Dendritic cell treated with granulocyte-macrophage colony-stimulating factor and Interleukin-4, amounts not matched to agents 40 ng/mL and 50 ng/mL, for 4 days (primary cell): ENCODE measurements at regions not wholly inside any gene's neighbourhood (a gene's known extent, or its start where the extent isn't known, plus 50 kb on each side); places are given as distances from the start of the nearest gene placed in this dataset.

ENCODE experiments used
- H3K27ac Mint-ChIP-seq: one replicate; pipeline ENCODE4 v1.8.0; 2022; ENCODE audit warnings: mild to moderate bottlenecking, mixed read lengths
- H3K27me3 Mint-ChIP-seq: one replicate; pipeline ENCODE4 v1.8.0; 2022; ENCODE audit warnings: mild to moderate bottlenecking, mixed read lengths
- H3K36me3 Mint-ChIP-seq: one replicate; pipeline ENCODE4 v1.8.0; 2022; ENCODE audit warnings: low read depth, mixed read lengths
- H3K4me1 Mint-ChIP-seq: one replicate; pipeline ENCODE4 v1.8.0; 2022; ENCODE audit warnings: low read depth, mixed read lengths
- H3K4me3 Mint-ChIP-seq: one replicate; pipeline ENCODE4 v1.8.0; 2022; ENCODE audit warnings: mild to moderate bottlenecking, moderate library complexity, mixed read lengths
- H3K9me3 Mint-ChIP-seq: one replicate; pipeline ENCODE4 v1.8.0; 2022; ENCODE audit warnings: mixed read lengths
- intact Hi-C: fragments of 100-400 bp; cut with micrococcal nuclease; formaldehyde crosslinking; loops from one replicate; pipeline ENCODE4 v1.15.0; 2022

DNA sequence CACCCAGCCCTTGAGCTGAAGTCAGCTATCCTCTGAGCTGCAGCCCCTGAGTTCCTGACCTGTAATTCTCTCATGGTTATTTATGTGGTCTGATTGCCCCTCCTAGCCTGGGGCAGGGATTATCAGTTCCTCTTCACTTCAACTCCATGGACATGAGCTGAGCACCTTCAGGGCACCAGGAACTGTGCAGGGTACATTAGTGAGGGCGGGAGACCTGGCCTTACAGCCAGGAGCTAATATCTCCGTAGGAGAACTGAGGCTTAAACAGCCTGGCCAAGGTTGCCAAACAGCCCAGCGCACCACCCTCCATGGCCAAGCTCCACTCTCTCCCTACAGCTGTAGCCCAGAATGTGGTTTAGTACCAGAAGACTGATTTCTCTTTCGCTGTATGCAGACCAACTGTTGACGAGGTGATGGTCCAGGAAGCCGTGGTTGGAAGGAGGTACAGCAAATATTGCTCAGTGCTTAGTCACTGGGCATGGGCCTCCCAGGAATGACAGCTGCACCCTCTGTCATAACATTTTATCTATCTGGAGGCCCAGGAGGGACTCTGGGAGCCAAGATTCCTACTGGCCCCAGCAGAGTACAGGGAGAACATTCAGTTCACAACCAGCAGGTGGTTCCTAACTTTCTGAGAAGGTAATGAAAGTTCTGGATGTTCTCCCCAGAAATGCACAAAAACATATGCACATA lies 228.7 kb upstream of the SIX2 start:
- H3K4me1 Mint-ChIP-seq, result peaks cover 18% of the 10 kb centered on the region
- intact Hi-C loops, result no loop called here
- no peak overlapping the region for H3K4me3 Mint-ChIP-seq
- no peaks in the 10 kb centered on the region for H3K9me3 Mint-ChIP-seq
- H3K27me3 Mint-ChIP-seq, result peaks cover 22% of the 10 kb centered on the region
- H3K36me3 Mint-ChIP-seq, result no peaks in the 10 kb centered on the region
- H3K27ac Mint-ChIP-seq, result peak overlapping the region; percentile 46

DNA sequence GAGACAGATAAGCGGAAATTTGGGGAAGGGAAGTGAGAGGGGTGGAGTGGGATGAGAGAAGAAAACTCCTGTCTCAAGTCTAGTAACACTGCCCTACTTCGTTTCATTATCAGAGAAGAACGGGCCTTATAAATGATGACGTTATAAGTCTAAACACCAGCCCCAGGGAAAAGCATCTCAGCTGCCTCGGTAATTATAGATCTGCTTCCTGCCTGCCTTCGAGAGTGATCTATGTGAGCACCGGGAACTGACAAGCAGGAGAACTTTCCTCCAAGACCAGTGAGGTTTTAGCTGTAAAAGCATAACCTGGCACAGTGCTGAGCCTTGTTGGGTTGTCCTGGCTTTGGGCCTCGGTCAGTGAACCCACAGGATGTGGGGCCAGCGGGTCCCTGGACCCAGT lies 227.9 kb upstream of the SIX2 start:
- Mint-ChIP-seq H3K27me3 (peaks cover 22% of the 10 kb centered on the region), H3K36me3 (no peaks in the 10 kb centered on the region), H3K4me1 (peaks cover 25% of the 10 kb centered on the region), H3K9me3 (no peaks in the 10 kb centered on the region), H3K27ac (no peak overlapping the region), H3K4me3 (no peak overlapping the region)
- intact Hi-C loops, result no loop called here

- H3K36me3 Mint-ChIP-seq, result no peaks in the 10 kb centered on the region
- intact Hi-C loops, result no loop called here
- peaks cover 20% of the 10 kb centered on the region for H3K27me3 Mint-ChIP-seq
- H3K4me3 Mint-ChIP-seq, result no peak overlapping the region
- H3K4me1 Mint-ChIP-seq, result peaks cover 27% of the 10 kb centered on the region
- no peak overlapping the region for H3K27ac Mint-ChIP-seq
- no peaks in the 10 kb centered on the region for H3K9me3 Mint-ChIP-seq
Observed at GRCh38 chr2:45236268-45236667, 227.0 kb upstream of the SIX2 start.

GRCh38 chr2:45233301-45233700 lies 224.0 kb upstream of the SIX2 start:
- Mint-ChIP-seq H3K9me3 (peaks cover 1% of the 10 kb centered on the region), H3K4me3 (no peak overlapping the region), H3K27ac (no peak overlapping the region), H3K4me1 (peaks cover 27% of the 10 kb centered on the region), H3K36me3 (no peaks in the 10 kb centered on the region), H3K27me3 (peaks cover 26% of the 10 kb centered on the region)
- intact Hi-C loops, result no loop called here

- H3K9me3 Mint-ChIP-seq, result peaks cover 6% of the 10 kb centered on the region
- peaks cover 22% of the 10 kb centered on the region for H3K27me3 Mint-ChIP-seq
- H3K27ac Mint-ChIP-seq, result no peak overlapping the region
- intact Hi-C loops, result no loop called here
- no peaks in the 10 kb centered on the region for H3K36me3 Mint-ChIP-seq
- H3K4me1 Mint-ChIP-seq, result peaks cover 23% of the 10 kb centered on the region
- H3K4me3 Mint-ChIP-seq, result no peak overlapping the region
Observed at GRCh38 chr2:45232818-45233217, 223.6 kb upstream of the SIX2 start.

- no peak overlapping the region for H3K27ac Mint-ChIP-seq
- no peaks in the 10 kb centered on the region for H3K36me3 Mint-ChIP-seq
- peaks cover 15% of the 10 kb centered on the region for H3K27me3 Mint-ChIP-seq
- intact Hi-C loops, result no loop called here
- H3K4me1 Mint-ChIP-seq, result peaks cover 10% of the 10 kb centered on the region
- peaks cover 13% of the 10 kb centered on the region for H3K9me3 Mint-ChIP-seq
- no peak overlapping the region for H3K4me3 Mint-ChIP-seq
Observed at GRCh38 chr2:45229411-45229810, 220.2 kb upstream of the SIX2 start.

GRCh38 chr2:45227347-45227746 lies 218.1 kb upstream of the SIX2 start:
- intact Hi-C loops, result no loop called here
- no peaks in the 10 kb centered on the region for H3K36me3 Mint-ChIP-seq
- H3K27ac Mint-ChIP-seq, result no peak overlapping the region
- H3K4me1 Mint-ChIP-seq, result peaks cover 4% of the 10 kb centered on the region
- no peak overlapping the region for H3K4me3 Mint-ChIP-seq
- peaks cover 20% of the 10 kb centered on the region for H3K27me3 Mint-ChIP-seq
- H3K9me3 Mint-ChIP-seq, result peaks cover 13% of the 10 kb centered on the region

DNA sequence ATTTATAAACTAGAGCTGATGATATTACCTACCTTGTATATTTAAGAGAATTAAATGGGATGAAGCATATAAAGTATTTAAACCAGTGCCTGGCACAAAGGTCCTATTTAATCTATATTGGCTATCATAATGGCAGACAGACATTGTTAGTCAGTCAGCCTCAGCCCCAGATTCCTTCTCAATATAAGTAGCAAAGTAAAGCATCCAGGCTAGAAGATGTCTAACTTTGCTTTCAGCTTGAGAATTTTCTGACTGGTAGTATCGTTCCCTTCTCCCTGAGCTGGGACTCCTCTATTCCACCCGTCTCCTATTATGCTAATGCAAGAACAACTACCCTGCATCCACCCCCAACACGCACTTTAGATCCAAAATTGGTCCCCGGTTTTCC lies 215.7 kb upstream of the SIX2 start:
- Mint-ChIP-seq H3K4me3 (no peak overlapping the region), H3K27me3 (peaks cover 26% of the 10 kb centered on the region), H3K36me3 (no peaks in the 10 kb centered on the region), H3K4me1 (no peaks in the 10 kb centered on the region), H3K9me3 (peaks cover 13% of the 10 kb centered on the region), H3K27ac (no peak overlapping the region)
- intact Hi-C loops, result no loop called here

GRCh38 chr2:45224321-45224992 lies 215.2 kb upstream of the SIX2 start:
- H3K4me1 Mint-ChIP-seq, result no peaks in the 10 kb centered on the region
- H3K9me3 Mint-ChIP-seq, result peaks cover 13% of the 10 kb centered on the region
- no peaks in the 10 kb centered on the region for H3K36me3 Mint-ChIP-seq
- intact Hi-C loops, result no loop called here
- no peak overlapping the region for H3K27ac Mint-ChIP-seq
- H3K4me3 Mint-ChIP-seq, result no peak overlapping the region
- peaks cover 26% of the 10 kb centered on the region for H3K27me3 Mint-ChIP-seq

GRCh38 chr2:45223531-45223930 lies 214.3 kb upstream of the SIX2 start:
- H3K4me3 Mint-ChIP-seq, result no peak overlapping the region
- intact Hi-C loops, result no loop called here
- H3K27me3 Mint-ChIP-seq, result peaks cover 27% of the 10 kb centered on the region
- H3K36me3 Mint-ChIP-seq, result no peaks in the 10 kb centered on the region
- no peaks in the 10 kb centered on the region for H3K4me1 Mint-ChIP-seq
- peaks cover 13% of the 10 kb centered on the region for H3K9me3 Mint-ChIP-seq
- H3K27ac Mint-ChIP-seq, result no peak overlapping the region

DNA sequence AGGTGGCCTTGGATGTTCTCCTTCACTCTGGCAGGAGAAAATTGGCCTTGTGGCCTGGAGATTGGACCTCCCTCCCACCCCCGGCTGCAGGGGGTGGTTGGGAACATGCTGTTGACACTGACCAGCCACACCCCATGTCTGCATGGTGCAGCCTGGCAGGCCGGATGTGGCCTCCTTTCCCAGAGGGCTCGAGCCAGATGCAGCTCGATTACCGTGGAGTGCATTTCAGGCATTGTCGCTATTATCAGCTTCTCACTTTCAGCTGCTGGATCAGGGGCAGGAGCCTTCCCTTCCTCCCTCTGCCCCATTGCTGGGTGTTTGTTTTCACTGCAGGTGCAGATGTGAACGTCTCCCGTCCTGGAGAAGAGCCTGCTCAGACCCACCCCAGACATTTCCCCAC lies 211.0 kb upstream of the SIX2 start:
- Mint-ChIP-seq H3K27ac (no peak overlapping the region), H3K27me3 (peaks cover 27% of the 10 kb centered on the region), H3K36me3 (no peaks in the 10 kb centered on the region), H3K9me3 (no peaks in the 10 kb centered on the region), H3K4me3 (no peak overlapping the region), H3K4me1 (no peaks in the 10 kb centered on the region)
- intact Hi-C loops, result no loop called here

DNA sequence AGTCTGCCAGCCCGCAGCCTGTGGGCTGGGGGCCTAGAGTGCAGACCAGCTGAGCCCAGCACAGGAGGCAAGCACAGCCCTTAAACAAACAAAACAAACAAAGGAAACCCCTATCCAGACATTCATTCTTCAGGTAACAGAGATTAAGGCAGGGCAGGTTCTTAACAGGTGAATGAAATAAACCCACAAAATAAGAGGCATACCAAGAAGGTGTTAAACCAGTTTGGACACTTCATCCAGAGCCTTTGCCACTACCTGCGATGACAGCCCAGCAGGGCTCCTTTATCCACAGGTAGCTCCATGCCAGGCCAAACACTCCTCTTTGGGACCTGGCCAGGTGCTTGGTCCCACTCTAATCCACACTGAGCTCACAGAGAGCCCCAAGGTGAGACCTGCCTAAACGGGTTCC lies 209.7 kb upstream of the SIX2 start:
- Mint-ChIP-seq H3K36me3 (no peaks in the 10 kb centered on the region), H3K27ac (no peak overlapping the region)

GRCh38 chr2:45218297-45218696 lies 209.0 kb upstream of the SIX2 start:
- H3K27me3 Mint-ChIP-seq, result peaks cover 17% of the 10 kb centered on the region
- H3K4me1 Mint-ChIP-seq, result no peaks in the 10 kb centered on the region
- H3K27ac Mint-ChIP-seq, result no peak overlapping the region
- intact Hi-C loops, result no loop called here
- no peak overlapping the region for H3K4me3 Mint-ChIP-seq
- no peaks in the 10 kb centered on the region for H3K9me3 Mint-ChIP-seq
- H3K36me3 Mint-ChIP-seq, result no peaks in the 10 kb centered on the region

More for the DNA sequence above, 209.7 kb upstream of the SIX2 start:
- intact Hi-C loops, result no loop called here
- Mint-ChIP-seq H3K9me3 (no peaks in the 10 kb centered on the region), H3K4me1 (no peaks in the 10 kb centered on the region), H3K27me3 (peaks cover 22% of the 10 kb centered on the region), H3K4me3 (no peak overlapping the region)

- Mint-ChIP-seq H3K27me3 (peaks cover 11% of the 10 kb centered on the region), H3K27ac (no peak overlapping the region), H3K9me3 (no peaks in the 10 kb centered on the region), H3K4me3 (no peak overlapping the region), H3K4me1 (no peaks in the 10 kb centered on the region), H3K36me3 (no peaks in the 10 kb centered on the region)
- intact Hi-C loops, result no loop called here
Observed at GRCh38 chr2:45216118-45216517, 206.9 kb upstream of the SIX2 start.

DNA sequence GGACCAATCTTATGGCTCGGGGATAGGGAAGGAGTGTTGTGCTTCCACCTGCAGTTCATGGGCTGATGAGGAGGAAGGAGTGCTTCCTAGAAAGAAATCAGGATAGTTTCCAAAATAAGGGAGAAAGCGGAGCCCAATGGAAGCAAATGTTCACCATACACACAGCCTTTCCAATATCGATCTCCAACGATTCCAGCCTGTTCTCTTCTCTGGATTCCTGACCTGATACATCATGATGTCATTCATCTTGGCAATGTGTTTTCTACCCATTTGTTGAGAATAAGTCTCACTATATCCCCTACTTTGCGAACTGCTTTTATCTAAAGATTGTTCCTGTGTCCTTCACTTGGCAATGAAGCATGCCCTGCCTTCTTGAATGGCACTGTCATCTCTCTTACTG lies 205.3 kb upstream of the SIX2 start:
- intact Hi-C loops, result no loop called here
- H3K4me1 Mint-ChIP-seq, result no peaks in the 10 kb centered on the region
- no peak overlapping the region for H3K4me3 Mint-ChIP-seq
- H3K9me3 Mint-ChIP-seq, result no peaks in the 10 kb centered on the region
- H3K36me3 Mint-ChIP-seq, result no peaks in the 10 kb centered on the region
- H3K27me3 Mint-ChIP-seq, result peaks cover 10% of the 10 kb centered on the region
- H3K27ac Mint-ChIP-seq, result no peak overlapping the region
